ENCODE measurements at regions not wholly inside any gene's neighbourhood (a gene's known extent, or its start where the extent isn't known, plus 50 kb on each side); places are given as distances from the start of the nearest gene placed in this dataset.
"Not testable (repeated sequence)": the region's sequence is repeated elsewhere in the genome, so short reads cannot be mapped to it uniquely, and the experiment has no call there.

DNA sequence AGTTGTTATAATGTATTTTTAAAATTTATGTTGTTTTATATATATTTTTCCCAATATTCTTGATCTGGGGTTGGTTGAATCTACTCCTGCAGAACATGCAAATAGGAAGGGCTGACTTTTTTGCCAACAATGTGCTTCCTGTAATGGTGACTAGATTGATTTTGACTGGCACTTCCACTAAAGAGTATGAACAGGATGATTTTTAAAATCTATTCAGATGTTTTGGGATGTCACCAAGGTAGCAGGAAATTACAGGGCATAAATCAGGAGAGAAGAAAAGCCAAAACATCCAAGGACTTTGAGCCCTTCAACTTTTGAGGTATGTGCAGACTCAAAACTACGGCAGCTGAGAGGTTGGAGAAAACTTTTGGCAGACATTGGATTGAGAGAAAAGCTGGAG, 1047.6 kb downstream of the SLITRK5 start:
- DNase-seq (ENCODE audit: low read depth, low spot score) = no peak
- H3K9me3 ChIP-seq (ENCODE audit: low read depth, low read length) = peaks cover 2% of the 10 kb centered on the region; the same call in 1 of the 2 replicates
- TF ChIP-seq EZH2 (IDR thresholded peaks at IDR 0.05) = no peak
- no peak for TF ChIP-seq FOXP2 (optimal IDR thresholded peaks at IDR 0.05; ENCODE audit: control extremely low read depth, extremely low read length, insufficient read depth)
- no peak overlapping the region for H3K4me3 ChIP-seq
- H3K36me3 ChIP-seq (ENCODE audit: insufficient read depth, low read length) = no peaks in the 10 kb centered on the region
- H3K9ac ChIP-seq (ENCODE audit: insufficient read length) = no peak overlapping the region
- no peak overlapping the region for H3K27ac ChIP-seq

DNA sequence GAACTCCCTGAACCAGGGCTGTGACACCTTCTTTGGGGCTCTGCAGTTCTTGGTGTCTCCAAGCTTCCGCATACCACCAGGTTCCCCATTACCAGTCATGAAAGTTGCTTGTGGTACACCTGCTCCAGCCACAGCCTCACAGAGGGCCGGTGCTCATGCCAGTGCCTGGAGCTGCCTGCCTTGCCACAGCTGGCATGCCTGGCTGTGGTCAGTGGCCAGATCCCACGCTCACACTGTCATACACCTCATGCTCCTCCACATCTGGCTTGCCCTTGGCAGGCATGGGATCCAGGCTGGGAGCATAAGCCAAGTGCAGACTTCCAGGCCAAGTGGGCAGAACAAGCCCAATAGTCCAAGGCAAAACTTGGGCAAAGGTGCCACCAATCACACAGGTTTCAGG, 1054.9 kb downstream of the SLITRK5 start:
- DNase-seq (ENCODE audit: low read depth, low spot score) = no peak
- H3K9me3 ChIP-seq (ENCODE audit: low read depth, low read length) = no peaks in the 10 kb centered on the region
- H3K27ac ChIP-seq = no peak overlapping the region
- H3K36me3 ChIP-seq (ENCODE audit: insufficient read depth, low read length) = no peaks in the 10 kb centered on the region
- H3K9ac ChIP-seq (ENCODE audit: insufficient read length) = no peak overlapping the region
- TF ChIP-seq EZH2 (IDR thresholded peaks at IDR 0.05) (no peak), FOXP2 (optimal IDR thresholded peaks at IDR 0.05; ENCODE audit: control extremely low read depth, extremely low read length, insufficient read depth) (no peak), POLR2AphosphoS5 (IDR thresholded peaks at IDR 0.05; ENCODE audit: borderline replicate concordance, low read depth, low read length) (no peak)
- no peak overlapping the region for H3K4me3 ChIP-seq

DNA sequence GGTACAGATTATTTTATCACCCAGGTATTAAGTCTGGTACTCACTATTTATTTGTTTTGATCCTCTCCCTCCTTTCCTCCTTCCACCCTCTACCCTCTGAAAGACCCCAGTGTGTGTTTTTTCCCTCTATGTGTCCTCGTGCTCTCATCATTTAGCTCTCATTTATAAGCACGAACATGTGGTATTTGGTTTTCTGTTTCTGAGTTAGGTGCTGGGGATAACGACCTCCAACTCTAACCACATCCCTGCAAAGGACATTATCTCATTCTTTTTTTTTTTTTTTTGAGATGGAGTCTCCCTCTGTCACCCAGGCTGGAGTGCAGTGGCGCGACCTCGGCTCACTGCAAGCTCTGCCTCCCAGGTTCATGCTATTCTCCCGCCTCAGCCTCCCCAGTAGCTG, 1056.1 kb downstream of the SLITRK5 start:
- not testable (repeated sequence) for H3K9me3 ChIP-seq (ENCODE audit: low read depth, low read length); H3K9ac ChIP-seq (ENCODE audit: insufficient read length); H3K27ac ChIP-seq; H3K36me3 ChIP-seq (ENCODE audit: insufficient read depth, low read length); DNase-seq (ENCODE audit: low read depth, low spot score); H3K4me3 ChIP-seq

DNA sequence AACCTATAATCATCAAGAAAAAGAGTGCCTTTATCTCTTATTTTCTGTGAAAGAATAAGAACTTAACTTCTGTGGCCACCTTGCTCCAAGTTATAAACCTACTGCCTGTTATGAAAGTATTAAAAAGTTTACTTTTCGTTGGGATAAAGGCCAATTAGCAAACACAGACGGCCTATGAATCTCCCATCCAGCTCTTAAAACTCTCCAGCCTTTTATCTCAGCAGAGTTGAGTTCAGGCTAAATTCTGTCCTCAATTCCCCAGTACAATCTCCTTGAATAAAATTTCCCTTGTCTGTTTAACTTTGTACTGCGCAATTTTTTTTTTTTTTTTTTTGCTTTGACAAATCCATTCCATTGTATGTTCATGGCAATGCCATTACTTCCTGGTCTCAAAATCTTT, 1058.4 kb downstream of the SLITRK5 start:
- DNase-seq (ENCODE audit: low read depth, low spot score) = no peak
- TF ChIP-seq POLR2AphosphoS5 (IDR thresholded peaks at IDR 0.05; ENCODE audit: borderline replicate concordance, low read depth, low read length) = no peak
- TF ChIP-seq FOXP2 (optimal IDR thresholded peaks at IDR 0.05; ENCODE audit: control extremely low read depth, extremely low read length, insufficient read depth) = no peak
- TF ChIP-seq EZH2 (IDR thresholded peaks at IDR 0.05) = no peak
- no peaks in the 10 kb centered on the region for H3K36me3 ChIP-seq (ENCODE audit: insufficient read depth, low read length)
- no peak overlapping the region for H3K9ac ChIP-seq (ENCODE audit: insufficient read length)
- H3K4me3 ChIP-seq = no peak overlapping the region
- no peaks in the 10 kb centered on the region for H3K9me3 ChIP-seq (ENCODE audit: low read depth, low read length)
- no peak overlapping the region for H3K27ac ChIP-seq

DNA sequence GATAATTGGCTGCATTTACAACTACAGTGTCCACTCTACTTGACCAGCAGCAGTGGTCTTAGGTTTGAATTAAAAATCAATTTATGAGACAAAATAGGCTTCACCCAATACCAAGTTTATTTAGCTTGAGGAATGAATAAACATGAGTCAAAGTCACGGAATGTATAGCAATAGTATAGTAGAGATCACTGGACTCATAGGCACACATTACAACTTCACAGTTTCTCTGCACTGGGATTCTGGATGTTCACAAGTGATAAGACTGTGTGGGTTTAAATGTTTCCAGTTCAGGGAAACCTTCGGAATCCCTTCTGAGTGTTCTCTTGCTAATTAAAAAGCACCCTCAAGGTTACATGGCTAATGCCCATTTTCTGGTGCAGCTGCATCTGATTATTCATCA, 1064.9 kb downstream of the SLITRK5 start:
- TF ChIP-seq POLR2AphosphoS5 (IDR thresholded peaks at IDR 0.05; ENCODE audit: borderline replicate concordance, low read depth, low read length) = no peak
- TF ChIP-seq FOXP2 (optimal IDR thresholded peaks at IDR 0.05; ENCODE audit: control extremely low read depth, extremely low read length, insufficient read depth) = no peak
- no peak for TF ChIP-seq EZH2 (IDR thresholded peaks at IDR 0.05)
- DNase-seq (ENCODE audit: low read depth, low spot score) = no peak
- H3K4me3 ChIP-seq = no peak overlapping the region
- H3K36me3 ChIP-seq (ENCODE audit: insufficient read depth, low read length) = no peaks in the 10 kb centered on the region
- no peak overlapping the region for H3K27ac ChIP-seq
- no peak overlapping the region for H3K9ac ChIP-seq (ENCODE audit: insufficient read length)
- H3K9me3 ChIP-seq (ENCODE audit: low read depth, low read length) = no peaks in the 10 kb centered on the region

DNA sequence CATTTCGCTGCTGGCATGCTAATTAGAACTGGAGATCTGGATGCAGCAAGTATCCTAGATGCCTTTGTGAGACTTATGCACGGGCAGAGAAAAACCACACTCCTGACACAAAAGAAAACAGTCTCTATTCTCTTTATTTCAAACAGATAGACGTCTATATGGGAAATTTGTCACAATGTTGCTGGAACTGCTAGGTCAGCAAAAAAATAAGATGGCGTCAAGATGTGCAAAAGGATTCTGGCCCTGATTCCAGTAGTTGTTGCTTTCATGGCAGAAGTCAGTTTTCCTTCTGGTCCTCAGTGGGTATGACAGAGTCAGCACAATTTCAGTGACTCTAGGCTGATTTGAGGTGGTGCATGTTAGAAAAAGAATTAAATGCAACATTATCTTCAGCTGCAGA, 1068.0 kb downstream of the SLITRK5 start:
- no peaks in the 10 kb centered on the region for H3K36me3 ChIP-seq (ENCODE audit: insufficient read depth, low read length)
- H3K27ac ChIP-seq = no peak overlapping the region

DNA sequence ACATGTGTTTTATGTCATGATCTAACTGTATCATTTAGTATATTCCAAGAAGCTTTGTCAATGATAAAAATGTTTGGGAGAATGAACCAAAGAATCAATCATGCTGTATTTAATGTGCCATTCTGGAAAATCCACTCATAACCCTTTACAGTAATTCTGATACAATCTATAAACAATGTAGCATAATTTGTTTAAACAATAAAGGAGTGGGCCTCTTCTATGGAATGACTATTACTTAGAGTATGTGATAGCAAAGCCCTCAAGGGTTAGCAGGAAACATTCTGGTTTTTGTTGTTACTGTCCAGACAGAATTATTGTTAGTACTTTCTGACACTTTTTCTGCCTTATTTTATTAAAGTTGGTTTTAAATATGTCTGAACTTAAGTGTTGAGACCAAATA, 1073.1 kb downstream of the SLITRK5 start:
- no peak overlapping the region for H3K4me3 ChIP-seq
- no peak overlapping the region for H3K27ac ChIP-seq
- no peak for TF ChIP-seq EZH2 (IDR thresholded peaks at IDR 0.05)
- TF ChIP-seq FOXP2 (optimal IDR thresholded peaks at IDR 0.05; ENCODE audit: control extremely low read depth, extremely low read length, insufficient read depth) = no peak
- no peak for TF ChIP-seq POLR2AphosphoS5 (IDR thresholded peaks at IDR 0.05; ENCODE audit: borderline replicate concordance, low read depth, low read length)
- no peaks in the 10 kb centered on the region for H3K9me3 ChIP-seq (ENCODE audit: low read depth, low read length)
- H3K36me3 ChIP-seq (ENCODE audit: insufficient read depth, low read length) = no peaks in the 10 kb centered on the region
- no peak overlapping the region for H3K9ac ChIP-seq (ENCODE audit: insufficient read length)
- no peak for DNase-seq (ENCODE audit: low read depth, low spot score)

More for the DNA sequence above, 1068.0 kb downstream of the SLITRK5 start:
- no peak for DNase-seq (ENCODE audit: low read depth, low spot score)
- no peak overlapping the region for H3K4me3 ChIP-seq
- no peak overlapping the region for H3K9ac ChIP-seq (ENCODE audit: insufficient read length)
- H3K9me3 ChIP-seq (ENCODE audit: low read depth, low read length) = no peaks in the 10 kb centered on the region
- TF ChIP-seq FOXP2 (optimal IDR thresholded peaks at IDR 0.05; ENCODE audit: control extremely low read depth, extremely low read length, insufficient read depth) = no peak
- no peak for TF ChIP-seq POLR2AphosphoS5 (IDR thresholded peaks at IDR 0.05; ENCODE audit: borderline replicate concordance, low read depth, low read length)
- TF ChIP-seq EZH2 (IDR thresholded peaks at IDR 0.05) = no peak

DNA sequence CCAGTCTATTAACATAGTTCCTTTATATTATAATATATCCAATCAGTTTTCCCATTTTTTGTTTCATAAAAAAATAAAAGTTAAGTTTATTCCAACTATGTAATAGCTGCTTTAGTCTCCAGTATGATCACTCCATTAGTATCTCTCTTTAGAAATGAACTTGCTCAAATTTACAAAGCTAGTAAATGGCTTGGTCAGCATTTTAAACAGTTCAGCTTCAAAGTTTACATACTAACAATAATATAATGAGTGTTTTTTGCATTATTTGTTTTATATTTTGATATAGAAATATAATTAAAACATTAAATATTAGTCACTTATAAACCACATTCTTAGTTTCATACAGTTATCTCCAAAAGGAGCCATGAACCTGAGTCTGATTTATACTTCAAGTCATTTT, 1073.8 kb downstream of the SLITRK5 start:
- Histone ChIP-seq H3K9ac (ENCODE audit: insufficient read length) (no peak overlapping the region), H3K27ac (no peak overlapping the region), H3K4me3 (no peak overlapping the region), H3K9me3 (ENCODE audit: low read depth, low read length) (no peaks in the 10 kb centered on the region), H3K36me3 (ENCODE audit: insufficient read depth, low read length) (no peaks in the 10 kb centered on the region)
- no peak for DNase-seq (ENCODE audit: low read depth, low spot score)
- TF ChIP-seq FOXP2 (optimal IDR thresholded peaks at IDR 0.05; ENCODE audit: control extremely low read depth, extremely low read length, insufficient read depth) = no peak
- TF ChIP-seq POLR2AphosphoS5 (IDR thresholded peaks at IDR 0.05; ENCODE audit: borderline replicate concordance, low read depth, low read length) = no peak
- no peak for TF ChIP-seq EZH2 (IDR thresholded peaks at IDR 0.05)

DNA sequence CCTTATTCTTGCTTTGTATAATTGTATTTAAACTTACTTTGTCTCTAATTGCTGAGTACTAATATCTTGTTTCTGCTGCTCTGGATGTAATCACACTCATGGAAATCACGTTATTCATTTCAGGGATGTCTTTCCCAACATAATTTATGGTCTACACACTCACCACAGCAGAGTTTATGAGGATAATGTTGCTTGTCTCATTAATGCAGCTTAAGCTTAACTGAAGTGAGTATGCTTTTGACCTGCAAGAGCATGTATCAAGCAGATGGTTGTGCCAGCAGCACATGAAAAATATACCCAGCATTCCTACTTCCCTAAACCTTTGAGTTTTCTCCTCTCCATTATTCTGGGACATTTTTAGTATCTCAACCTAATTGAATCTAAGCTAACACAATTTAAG, 1080.9 kb downstream of the SLITRK5 start:
- Histone ChIP-seq H3K4me3 (no peak overlapping the region), H3K36me3 (ENCODE audit: insufficient read depth, low read length) (no peaks in the 10 kb centered on the region), H3K9ac (ENCODE audit: insufficient read length) (no peak overlapping the region), H3K27ac (peak overlapping the region; percentile 53; the same call in 1 of the 2 replicates), H3K9me3 (ENCODE audit: low read depth, low read length) (no peaks in the 10 kb centered on the region)
- peak; percentile 50 for DNase-seq (ENCODE audit: low read depth, low spot score)
- TF ChIP-seq POLR2AphosphoS5 (IDR thresholded peaks at IDR 0.05; ENCODE audit: borderline replicate concordance, low read depth, low read length) (peak; percentile 32; the same call in 1 of the 2 replicates), FOXP2 (optimal IDR thresholded peaks at IDR 0.05; ENCODE audit: control extremely low read depth, extremely low read length, insufficient read depth) (no peak), EZH2 (IDR thresholded peaks at IDR 0.05) (no peak)
